Testis (tissue), 2 donors: ENCODE measurements at regions not wholly inside any gene's neighbourhood (a gene's known extent, or its start where the extent isn't known, plus 50 kb on each side); places are given as distances from the start of the nearest gene placed in this dataset.

Source experiments
- DNase-seq: peaks from one replicate; pipeline ENCODE4 v3.0.0-alpha.2; 2019
- H3K27ac ChIP-seq, 2 donors: fragments of 200-600 bp; sonication (generic); one replicate each; pipeline ENCODE4 v1.5.1; 2019
- H3K27me3 ChIP-seq: fragments of 200-600 bp; sonication (generic); one replicate; pipeline ENCODE4 v1.5.1; 2019
- H3K36me3 ChIP-seq: fragments of 200-600 bp; sonication (generic); one replicate; pipeline ENCODE4 v1.5.1; 2017; ENCODE audit warnings: low read depth; ENCODE audit errors: missing control alignments
- H3K4me1 ChIP-seq: fragments of 200-600 bp; sonication (generic); one replicate; pipeline ENCODE4 v1.5.1; 2019
- H3K4me3 ChIP-seq, 2 donors: fragments of 200-600 bp; sonication (generic); one replicate each; pipeline ENCODE4 v1.5.1; 2017 to 2019
- H3K9me3 ChIP-seq: fragments of 200-600 bp; sonication (generic); one replicate; pipeline ENCODE4 v1.5.1; 2017
- CTCF ChIP-seq, 3 experiments: fragments of 450-650 bp in 2 of 3; fragments of 200-600 bp in 1 of 3; sonication (generic) in 1 of 3; IDR thresholded peaks; one replicate each; pipeline ENCODE4 v1.5.1; 2016 to 2019; ENCODE audit warnings: antibody characterized with exemption in 3 of 3, mild to moderate bottlenecking in 2 of 3, moderate library complexity in 1 of 3
- POLR2A ChIP-seq: fragments of 450-650 bp; IDR thresholded peaks from one replicate; pipeline ENCODE4 v1.6.1; 2017; ENCODE audit warnings: antibody characterized with exemption, mild to moderate bottlenecking, moderate library complexity
- WGBS, 2 donors: methylation state at CpG; one replicate each; pipeline ENCODE4 v1.1.5; 2018; 5-methylcytosine and 5-hydroxymethylcytosine counted together
- intact Hi-C: fragments of 100-400 bp; cut with DNase I; formaldehyde crosslinking; loops from one replicate; pipeline ENCODE4 v1.15.1; 2023; ENCODE audit warnings: low total_unique reads

GRCh38 chr4:72679666-72680065, 110.6 kb upstream of the ADAMTS3 start:
- intact Hi-C loops = no loop called here
- TF ChIP-seq POLR2A = no peak
- no peak for TF ChIP-seq CTCF (IDR thresholded peaks at IDR 0.05)
- H3K36me3 ChIP-seq = no peaks in the 10 kb centered on the region
- no peaks in the 10 kb centered on the region for H3K27me3 ChIP-seq
- 68 to 100% methylated on average over 1 to 2 of the region's 2 CpGs for WGBS, 2 donors
- H3K27ac ChIP-seq = no peak overlapping the region
- H3K9me3 ChIP-seq = no peaks in the 10 kb centered on the region
- DNase-seq = no peak
- H3K4me1 ChIP-seq = no peaks in the 10 kb centered on the region
- no peak overlapping the region for H3K4me3 ChIP-seq

DNA sequence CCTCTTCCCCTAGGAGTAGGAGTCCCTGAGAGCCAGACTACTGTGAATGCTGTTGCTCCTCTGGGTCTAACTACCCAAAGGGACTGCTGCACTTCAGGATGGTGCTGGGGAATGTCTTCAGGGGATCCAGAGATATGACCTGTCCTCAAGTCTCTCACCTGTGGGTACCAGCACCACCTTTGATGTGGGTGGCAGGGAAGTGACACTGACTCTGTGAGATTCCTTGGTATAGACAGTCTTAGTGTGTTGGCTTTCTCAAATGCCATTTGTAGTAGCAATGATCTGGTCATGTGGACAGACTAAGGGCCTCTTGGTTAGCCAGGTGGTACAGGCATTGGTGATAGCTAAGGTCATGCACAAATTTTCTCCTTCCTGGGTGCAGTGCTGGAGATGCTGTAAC, 108.9 kb upstream of the ADAMTS3 start:
- DNase-seq = no peak
- H3K4me1 ChIP-seq = no peaks in the 10 kb centered on the region
- H3K4me3 ChIP-seq = no peak overlapping the region
- intact Hi-C loops = no loop called here
- TF ChIP-seq CTCF (IDR thresholded peaks at IDR 0.05) (no peak), POLR2A (no peak)
- no peaks in the 10 kb centered on the region for H3K27me3 ChIP-seq
- H3K36me3 ChIP-seq = no peaks in the 10 kb centered on the region
- H3K27ac ChIP-seq = no peak overlapping the region
- H3K9me3 ChIP-seq = no peaks in the 10 kb centered on the region

GRCh38 chr4:72677265-72677664, 108.2 kb upstream of the ADAMTS3 start:
- H3K9me3 ChIP-seq = no peaks in the 10 kb centered on the region
- TF ChIP-seq POLR2A (no peak), CTCF (IDR thresholded peaks at IDR 0.05) (no peak)
- H3K4me1 ChIP-seq = no peaks in the 10 kb centered on the region
- no peak for DNase-seq
- WGBS, 2 donors = 93 to 100% methylated on average over 3 to 4 of the region's 4 CpGs
- H3K27ac ChIP-seq = no peak overlapping the region
- H3K4me3 ChIP-seq = no peak overlapping the region
- no peaks in the 10 kb centered on the region for H3K27me3 ChIP-seq
- intact Hi-C loops = no loop called here
- no peaks in the 10 kb centered on the region for H3K36me3 ChIP-seq

DNA sequence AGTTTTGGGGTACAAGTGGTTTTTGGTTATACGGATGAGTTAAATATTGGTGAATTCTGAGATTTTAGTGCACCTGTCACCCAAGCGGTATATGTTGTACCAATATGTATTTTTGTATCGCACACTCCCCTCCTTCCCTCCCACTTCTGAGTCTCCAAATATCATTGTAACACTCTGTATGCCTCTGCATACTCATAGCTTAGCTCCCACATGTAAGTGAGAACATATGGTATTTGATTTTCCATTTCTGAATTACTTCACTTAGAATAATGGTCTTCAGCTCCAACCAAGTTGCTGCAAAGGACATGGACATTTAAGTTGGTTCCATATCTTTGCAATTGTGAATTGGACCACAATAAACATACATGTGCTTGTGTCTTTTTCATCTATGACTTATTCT, 103.0 kb upstream of the ADAMTS3 start:
- 89 to 93% methylated on average over 3 of the region's 3 CpGs for WGBS, 2 donors
- intact Hi-C loops = no loop called here
- no peaks in the 10 kb centered on the region for H3K9me3 ChIP-seq

More for the DNA sequence above, 103.0 kb upstream of the ADAMTS3 start:
- Histone ChIP-seq H3K4me3 (no peak overlapping the region), H3K36me3 (no peaks in the 10 kb centered on the region), H3K4me1 (no peaks in the 10 kb centered on the region), H3K27me3 (no peaks in the 10 kb centered on the region), H3K27ac (no peak overlapping the region)
- no peak for DNase-seq
- TF ChIP-seq CTCF (IDR thresholded peaks at IDR 0.05) = no peak
- no peak for TF ChIP-seq POLR2A
